ENCODE measurements at regions not wholly inside any gene's neighbourhood (a gene's known extent, or its start where the extent isn't known, plus 50 kb on each side); places are given as distances from the start of the nearest gene placed in this dataset.
"Not testable (repeated sequence)": the region's sequence is repeated elsewhere in the genome, so short reads cannot be mapped to it uniquely, and the experiment has no call there.

DNA sequence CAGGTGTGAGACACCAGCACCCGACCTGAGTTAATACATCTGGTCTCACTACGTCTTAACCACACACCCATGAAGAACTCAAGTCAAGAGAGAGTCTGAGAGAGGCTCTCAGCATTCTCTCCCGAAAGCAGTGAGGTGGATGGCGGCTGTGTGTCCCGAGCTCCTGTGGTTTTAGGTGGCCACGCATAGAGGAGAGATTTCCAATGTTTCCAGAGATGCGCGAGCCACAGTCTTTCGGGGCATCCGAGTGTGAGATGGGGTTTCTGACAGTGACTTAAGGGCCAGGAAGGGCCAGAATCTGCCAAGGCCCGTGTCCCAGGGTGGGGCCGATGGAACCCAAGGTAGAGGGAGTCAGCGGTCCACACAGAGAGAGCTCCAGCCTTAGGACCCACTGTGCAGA, 97.5 kb upstream of the ANKRD30BL start:
- H3K4me1 ChIP-seq (ENCODE audit: control insufficient read depth, insufficient read depth, low read length); BruUV-seq (replicated peaks); ATAC-seq; CTCF ChIA-PET; H3K27ac ChIP-seq (ENCODE audit: low read length); H3K4me3 ChIP-seq (ENCODE audit: low read depth in 2 of 2, low read length in 2 of 2); H3K27me3 ChIP-seq (ENCODE audit: control insufficient read depth, insufficient read depth, low read length); intact Hi-C loops (cut with micrococcal nuclease; ENCODE audit: unreplicated experiment); in situ Hi-C loops (cut with HindIII; ENCODE audit: low pct_unique_long_range_greater_than_20kb, low sequenced_read_pairs); H3K36me3 ChIP-seq (ENCODE audit: control insufficient read depth, insufficient read depth, low read length); POLR2A ChIA-PET; H3K9me3 ChIP-seq (ENCODE audit: control insufficient read depth, insufficient read depth, low read depth, low read length); DNase-seq (ENCODE audit: low read depth, low spot score): not testable (repeated sequence)

DNA sequence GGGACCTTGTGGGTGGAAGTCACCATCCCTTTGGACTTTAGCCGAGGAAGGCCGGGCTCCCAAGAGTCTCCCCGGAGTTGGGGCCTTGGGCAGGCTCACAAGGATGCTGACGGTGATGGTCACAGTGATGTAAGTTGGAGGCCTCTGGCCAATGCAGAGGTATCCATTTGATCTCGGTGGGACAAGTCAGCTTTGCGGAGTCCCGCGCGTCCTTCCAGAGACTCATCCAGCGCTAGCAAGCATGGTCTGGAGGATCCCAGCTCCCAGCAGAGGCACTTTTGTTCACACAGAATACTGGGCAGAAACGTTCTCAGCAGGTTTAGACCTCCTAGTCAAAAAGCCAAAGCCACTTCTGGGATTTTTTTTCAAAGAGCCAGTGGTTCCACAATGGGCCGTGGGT, 103.8 kb upstream of the ANKRD30BL start:
- ATAC-seq; H3K27me3 ChIP-seq (ENCODE audit: control insufficient read depth, insufficient read depth, low read length); H3K36me3 ChIP-seq (ENCODE audit: control insufficient read depth, insufficient read depth, low read length); DNase-seq (ENCODE audit: low read depth, low spot score); BruUV-seq (replicated peaks); in situ Hi-C loops (cut with HindIII; ENCODE audit: low pct_unique_long_range_greater_than_20kb, low sequenced_read_pairs); H3K4me1 ChIP-seq (ENCODE audit: control insufficient read depth, insufficient read depth, low read length); H3K9me3 ChIP-seq (ENCODE audit: control insufficient read depth, insufficient read depth, low read depth, low read length); H3K4me3 ChIP-seq (ENCODE audit: low read depth in 2 of 2, low read length in 2 of 2); POLR2A ChIA-PET; CTCF ChIA-PET; H3K27ac ChIP-seq (ENCODE audit: low read length): not testable (repeated sequence)
- intact Hi-C loops (cut with micrococcal nuclease; ENCODE audit: unreplicated experiment), result loop anchor here (5.0 kb wide), 1 partner anchor 1577 kb away; no protein-coding TSS in a partner anchor

DNA sequence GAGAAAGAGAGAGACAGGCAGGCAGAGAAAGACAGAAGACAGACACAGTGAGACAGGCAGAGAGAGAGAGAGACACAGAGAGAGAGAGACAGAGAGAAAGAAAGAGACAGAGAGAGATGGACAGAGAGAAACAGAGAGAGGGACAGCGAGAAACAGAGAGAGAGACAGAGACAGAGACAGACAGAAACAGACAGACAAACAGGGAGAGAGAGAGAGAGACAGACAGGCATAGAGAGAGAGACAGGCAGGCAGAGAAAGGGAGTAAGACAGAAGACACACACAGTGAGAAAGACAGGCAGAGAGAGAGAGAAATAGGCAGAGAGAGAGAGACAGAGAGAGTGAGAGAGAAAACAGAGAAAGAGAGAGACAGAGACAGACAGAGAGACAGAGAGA, 105.3 kb upstream of the ANKRD30BL start:
- Histone ChIP-seq H3K27me3 (ENCODE audit: control insufficient read depth, insufficient read depth, low read length) (peaks cover 2% of the 10 kb centered on the region; the same call in 1 of the 2 replicates), H3K9me3 (ENCODE audit: control insufficient read depth, insufficient read depth, low read depth, low read length) (no peaks in the 10 kb centered on the region), H3K27ac (ENCODE audit: low read length) (no peak overlapping the region), H3K4me1 (ENCODE audit: control insufficient read depth, insufficient read depth, low read length) (no peaks in the 10 kb centered on the region), H3K36me3 (ENCODE audit: control insufficient read depth, insufficient read depth, low read length) (no peaks in the 10 kb centered on the region), H3K4me3 (ENCODE audit: low read depth in 2 of 2, low read length in 2 of 2) (no peak overlapping the region)
- CTCF ChIA-PET, result no interaction called here
- BruUV-seq (replicated peaks), result no TSS peak
- POLR2A ChIA-PET, result no interaction called here
- intact Hi-C loops (cut with micrococcal nuclease; ENCODE audit: unreplicated experiment) (loop anchor here (5.0 kb wide), 1 partner anchor 1575 kb away; no protein-coding TSS in a partner anchor), in situ Hi-C loops (cut with HindIII; ENCODE audit: low pct_unique_long_range_greater_than_20kb, low sequenced_read_pairs) (no loop called here)
- ATAC-seq (peak; percentile 46; the same call in 1 of the 2 replicates), DNase-seq (ENCODE audit: low read depth, low spot score) (no peak)
- TF ChIP-seq, protein P1, sequence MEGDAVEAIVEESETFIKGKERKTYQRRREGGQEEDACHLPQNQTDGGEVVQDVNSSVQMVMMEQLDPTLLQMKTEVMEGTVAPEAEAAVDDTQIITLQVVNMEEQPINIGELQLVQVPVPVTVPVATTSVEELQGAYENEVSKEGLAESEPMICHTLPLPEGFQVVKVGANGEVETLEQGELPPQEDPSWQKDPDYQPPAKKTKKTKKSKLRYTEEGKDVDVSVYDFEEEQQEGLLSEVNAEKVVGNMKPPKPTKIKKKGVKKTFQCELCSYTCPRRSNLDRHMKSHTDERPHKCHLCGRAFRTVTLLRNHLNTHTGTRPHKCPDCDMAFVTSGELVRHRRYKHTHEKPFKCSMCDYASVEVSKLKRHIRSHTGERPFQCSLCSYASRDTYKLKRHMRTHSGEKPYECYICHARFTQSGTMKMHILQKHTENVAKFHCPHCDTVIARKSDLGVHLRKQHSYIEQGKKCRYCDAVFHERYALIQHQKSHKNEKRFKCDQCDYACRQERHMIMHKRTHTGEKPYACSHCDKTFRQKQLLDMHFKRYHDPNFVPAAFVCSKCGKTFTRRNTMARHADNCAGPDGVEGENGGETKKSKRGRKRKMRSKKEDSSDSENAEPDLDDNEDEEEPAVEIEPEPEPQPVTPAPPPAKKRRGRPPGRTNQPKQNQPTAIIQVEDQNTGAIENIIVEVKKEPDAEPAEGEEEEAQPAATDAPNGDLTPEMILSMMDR (IDR thresholded peaks at IDR 0.05), result no peak
- TF ChIP-seq TCF7L2 (IDR thresholded peaks at IDR 0.05; ENCODE audit: low read depth, low read length), result no peak
- no peak for TF ChIP-seq SIN3A (IDR thresholded peaks at IDR 0.05; ENCODE audit: borderline replicate concordance, insufficient read depth, low read depth, low read length)

DNA sequence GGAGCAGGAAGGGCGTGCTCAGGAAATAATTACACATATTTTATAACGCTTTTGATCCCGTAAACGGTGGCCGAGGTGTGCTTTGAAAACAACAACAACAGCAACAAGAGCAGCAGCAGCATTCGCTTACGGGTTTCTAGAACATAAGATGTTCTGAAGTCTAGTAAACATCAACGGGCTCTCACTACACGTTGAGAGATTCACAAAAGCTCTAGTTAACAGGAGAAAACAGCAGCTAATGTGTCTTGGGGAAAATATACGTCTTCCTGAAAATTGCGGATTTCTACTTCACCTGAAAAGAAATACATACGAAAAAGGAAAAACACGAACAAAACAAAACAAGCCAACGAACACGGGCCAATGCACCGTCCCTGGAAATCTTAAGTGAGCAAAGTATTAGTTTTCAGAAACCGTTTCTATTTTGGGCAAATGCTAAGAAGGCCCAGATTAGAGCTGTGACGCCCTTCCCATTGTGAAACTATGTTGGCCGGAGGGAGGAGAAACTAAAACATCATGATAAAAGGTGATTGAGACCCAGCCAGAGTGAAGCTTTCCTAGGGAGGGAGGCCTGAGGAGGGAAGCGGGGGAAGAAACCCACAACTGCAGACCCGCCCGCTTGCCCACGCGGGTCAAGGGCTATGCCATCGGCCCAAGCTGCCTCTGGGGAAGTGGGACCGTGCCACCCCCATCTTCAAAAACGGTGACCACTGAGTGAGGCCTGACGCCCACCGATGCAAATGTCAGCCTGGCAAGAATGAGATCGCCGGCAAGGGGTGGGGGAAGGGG, 105.9 kb upstream of the ANKRD30BL start:
- H3K27ac ChIP-seq (ENCODE audit: low read length); BruUV-seq (replicated peaks); DNase-seq (ENCODE audit: low read depth, low spot score): not testable (repeated sequence)

More for the DNA sequence above, 105.9 kb upstream of the ANKRD30BL start:
- H3K27me3 ChIP-seq (ENCODE audit: control insufficient read depth, insufficient read depth, low read length); POLR2A ChIA-PET; ATAC-seq; CTCF ChIA-PET; H3K36me3 ChIP-seq (ENCODE audit: control insufficient read depth, insufficient read depth, low read length); H3K9me3 ChIP-seq (ENCODE audit: control insufficient read depth, insufficient read depth, low read depth, low read length); in situ Hi-C loops (cut with HindIII; ENCODE audit: low pct_unique_long_range_greater_than_20kb, low sequenced_read_pairs); H3K4me1 ChIP-seq (ENCODE audit: control insufficient read depth, insufficient read depth, low read length): not testable (repeated sequence)
- intact Hi-C loops (cut with micrococcal nuclease; ENCODE audit: unreplicated experiment), result loop anchor here (2.0 to 5.0 kb wide), 2 partner anchors 903 to 1575 kb away; no protein-coding TSS in a partner anchor
- peak overlapping the region; percentile 11 to 46; a peak in 3 of 4 replicates for H3K4me3 ChIP-seq (ENCODE audit: low read depth in 2 of 2, low read length in 2 of 2)

All from Panc1 (cell line).